Fibroblast of pulmonary artery (primary cell): ENCODE measurements at regions not wholly inside any gene's neighbourhood (a gene's known extent, or its start where the extent isn't known, plus 50 kb on each side); places are given as distances from the start of the nearest gene placed in this dataset.
"Not testable (repeated sequence)": the region's sequence is repeated elsewhere in the genome, so short reads cannot be mapped to it uniquely, and the experiment has no call there.

Experiments
- DNase-seq: peaks from one replicate; pipeline ENCODE4 v3.0.0-alpha.2; 2010; ENCODE audit warnings: low read depth
- H3K4me3 ChIP-seq: replicated peaks from 2 replicates; pipeline ENCODE4 v1.5.1; 2011; ENCODE audit warnings: low read depth, mild to moderate bottlenecking, control low read depth, low read length, moderate library complexity
- CTCF ChIP-seq: IDR thresholded peaks from 2 replicates; pipeline ENCODE4 v1.5.1; 2011; ENCODE audit warnings: mild to moderate bottlenecking, control low read depth, low read length, inconsistent platforms; ENCODE audit errors: missing control alignments

GRCh38 chr1:213511173-213511572 lies 460.1 kb downstream of the RPS6KC1 start:
- no peak for TF ChIP-seq CTCF
- no peak for DNase-seq
- no peak overlapping the region for H3K4me3 ChIP-seq

GRCh38 chr1:213512316-213512715 lies 461.3 kb downstream of the RPS6KC1 start:
- no peak overlapping the region for H3K4me3 ChIP-seq
- no peak for TF ChIP-seq CTCF

GRCh38 chr1:213513006-213513405 lies 462.0 kb downstream of the RPS6KC1 start:
- H3K4me3 ChIP-seq, result no peak overlapping the region
- DNase-seq, result no peak
- no peak for TF ChIP-seq CTCF

More at GRCh38 chr1:213512316-213512715, 461.3 kb downstream of the RPS6KC1 start:
- DNase-seq, result no peak

- not testable (repeated sequence) for H3K4me3 ChIP-seq, DNase-seq
Measured at GRCh38 chr1:213514408-213515179, 463.6 kb downstream of the RPS6KC1 start.

GRCh38 chr1:213519098-213519497 lies 468.1 kb downstream of the RPS6KC1 start:
- TF ChIP-seq CTCF, result no peak
- H3K4me3 ChIP-seq, result no peak overlapping the region
- no peak for DNase-seq

GRCh38 chr1:213521206-213521605 lies 466.6 kb upstream of the PROX1 start:
- H3K4me3 ChIP-seq, result no peak overlapping the region
- no peak for TF ChIP-seq CTCF
- DNase-seq, result no peak

- TF ChIP-seq CTCF, result no peak
- H3K4me3 ChIP-seq, result no peak overlapping the region
- DNase-seq, result no peak
Measured at GRCh38 chr1:213523781-213524398, 463.9 kb upstream of the PROX1 start.
